Caco-2 (cell line): ENCODE measurements at regions not wholly inside any gene's neighbourhood (a gene's known extent, or its start where the extent isn't known, plus 50 kb on each side); places are given as distances from the start of the nearest gene placed in this dataset.
"Not testable (repeated sequence)": the region's sequence is repeated elsewhere in the genome, so short reads cannot be mapped to it uniquely, and the experiment has no call there.

Source experiments
- BruUV-seq: library from RNA; stranded (reverse); fragments of 400-500 nt; replicated peaks from 2 replicates; lab custom pipeline; 2021; lab: Mats Ljungman, UMichigan
- CTCF ChIA-PET: fragments of 300-600 bp; sonication (Branson Sonifier 250); formaldehyde crosslinking; loops from one replicate; lab custom pipeline; 2022; ENCODE audit warnings: antibody characterized with exemption; lab: Charles Lee
- POLR2A ChIA-PET: fragments of 300-600 bp; sonication (Branson Sonifier 250); formaldehyde crosslinking; loops from one replicate; lab custom pipeline; 2022; ENCODE audit warnings: antibody characterized with exemption; lab: Charles Lee
- DNase-seq, 2 experiments: peaks; one replicate each; pipeline versions ENCODE4 v3.0.0 to v3.0.0-alpha.2; 2020 to 2022
- H3K27me3 ChIP-seq: replicated peaks from 2 replicates; pipeline ENCODE4 v1.6.0; 2011; ENCODE audit warnings: low read length; ENCODE audit not compliant: control insufficient read depth, insufficient read depth
- H3K36me3 ChIP-seq: 2 replicates; pipeline ENCODE4 v1.5.1; 2011; ENCODE audit warnings: low read length; ENCODE audit not compliant: control insufficient read depth, insufficient read depth
- H3K4me1 ChIP-seq: fragments of 250-450 bp; sonication (Bioruptor Pico); 2 replicates; pipeline ENCODE4 v1.5.1; 2020; ENCODE audit warnings: mild to moderate bottlenecking
- H3K4me3 ChIP-seq: 2 replicates; pipeline ENCODE4 v1.5.1; 2011; ENCODE audit warnings: low read depth, mild to moderate bottlenecking, control low read depth, low read length
- H3K9me3 ChIP-seq: fragments of 250-450 bp; sonication (Bioruptor Pico); 2 replicates; pipeline ENCODE4 v1.5.1; 2020; ENCODE audit warnings: mild to moderate bottlenecking, moderate library complexity
- H3K27ac Mint-ChIP-seq: one replicate; pipeline ENCODE4 v1.8.0; 2022; ENCODE audit warnings: mixed read lengths; ENCODE audit not compliant: unreplicated experiment
- H3K27me3 Mint-ChIP-seq: one replicate; pipeline ENCODE4 v1.8.0; 2022; ENCODE audit warnings: mixed read lengths; ENCODE audit not compliant: insufficient read depth, unreplicated experiment
- H3K36me3 Mint-ChIP-seq: one replicate; pipeline ENCODE4 v1.8.0; 2022; ENCODE audit warnings: mild to moderate bottlenecking, mixed read lengths; ENCODE audit not compliant: insufficient read depth, unreplicated experiment
- H3K4me1 Mint-ChIP-seq: one replicate; pipeline ENCODE4 v1.8.0; 2022; ENCODE audit warnings: low read depth, mixed read lengths; ENCODE audit not compliant: unreplicated experiment
- H3K4me3 Mint-ChIP-seq: one replicate; pipeline ENCODE4 v1.8.0; 2022; ENCODE audit warnings: mild to moderate bottlenecking, moderate library complexity, mixed read lengths; ENCODE audit not compliant: unreplicated experiment
- H3K9me3 Mint-ChIP-seq: one replicate; pipeline ENCODE4 v1.8.0; 2022; ENCODE audit warnings: mixed read lengths; ENCODE audit not compliant: unreplicated experiment
- intact Hi-C: fragments of 100-400 bp; cut with micrococcal nuclease; formaldehyde crosslinking; loops from one replicate; pipeline ENCODE4 v1.10.0; 2022; ENCODE audit not compliant: unreplicated experiment
- TF ChIP-seq, protein P1 (sequence below), 2 experiments: fragments of 200-600 bp in 1 of 2; IDR thresholded peaks; 1 replicate in 1 of 2; 2 replicates in 1 of 2; pipeline versions ENCODE4 v1.5.1 to v1.8.0; 2011 to 2022; ENCODE audit warnings: antibody characterized with exemption in 1 of 2, control low read depth in 1 of 2, inconsistent platforms in 1 of 2, low read depth in 1 of 2, low read length in 1 of 2, mild to moderate bottlenecking in 1 of 2, moderate library complexity in 1 of 2; ENCODE audit not compliant: insufficient read depth in 1 of 2, severe bottlenecking in 1 of 2, unreplicated experiment in 1 of 2

DNA sequence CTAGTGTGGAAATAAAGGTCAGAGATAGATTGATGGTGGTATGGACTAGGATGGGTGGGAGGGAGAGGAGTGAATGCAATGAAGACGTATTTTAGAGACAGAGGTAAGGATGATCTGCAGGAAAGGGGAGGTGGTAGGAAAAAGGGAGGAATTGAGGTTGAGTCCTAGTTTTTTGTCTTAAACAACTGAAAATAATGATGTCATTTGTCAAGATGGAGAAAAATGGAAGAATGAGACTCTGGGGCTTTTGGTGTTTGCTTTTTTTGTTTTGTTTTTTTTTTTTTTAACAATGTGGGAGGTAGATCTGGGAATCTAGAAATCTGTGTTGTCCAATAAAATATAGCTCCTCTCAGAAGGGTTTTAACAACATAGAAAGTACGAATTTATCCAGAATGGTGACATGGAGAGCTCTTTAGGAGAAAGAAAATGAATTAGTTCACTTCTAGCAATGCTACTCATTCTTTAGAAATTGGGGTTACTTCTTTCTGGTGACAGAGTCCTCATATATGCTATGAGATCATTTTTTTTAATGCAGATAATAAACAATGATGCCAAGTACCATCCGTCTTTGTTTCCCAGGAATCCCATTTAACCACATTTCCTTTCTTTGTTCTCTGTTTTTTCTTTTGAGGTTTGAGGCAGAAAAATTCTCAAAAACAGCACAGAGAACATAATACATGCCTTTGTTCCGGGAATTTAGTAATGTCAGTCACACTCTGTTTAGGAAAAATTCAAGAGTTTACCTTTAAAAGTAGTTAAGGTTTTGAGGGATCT, 225.3 kb upstream of the COX10 start:
- no TSS peak for BruUV-seq
- Histone ChIP-seq H3K4me1 (no peaks in the 10 kb centered on the region), H3K27me3 (no peaks in the 10 kb centered on the region), H3K4me3 (no peak overlapping the region), H3K9me3 (no peaks in the 10 kb centered on the region), H3K36me3 (no peaks in the 10 kb centered on the region)
- intact Hi-C loops, result no loop called here
- TF ChIP-seq, protein P1, sequence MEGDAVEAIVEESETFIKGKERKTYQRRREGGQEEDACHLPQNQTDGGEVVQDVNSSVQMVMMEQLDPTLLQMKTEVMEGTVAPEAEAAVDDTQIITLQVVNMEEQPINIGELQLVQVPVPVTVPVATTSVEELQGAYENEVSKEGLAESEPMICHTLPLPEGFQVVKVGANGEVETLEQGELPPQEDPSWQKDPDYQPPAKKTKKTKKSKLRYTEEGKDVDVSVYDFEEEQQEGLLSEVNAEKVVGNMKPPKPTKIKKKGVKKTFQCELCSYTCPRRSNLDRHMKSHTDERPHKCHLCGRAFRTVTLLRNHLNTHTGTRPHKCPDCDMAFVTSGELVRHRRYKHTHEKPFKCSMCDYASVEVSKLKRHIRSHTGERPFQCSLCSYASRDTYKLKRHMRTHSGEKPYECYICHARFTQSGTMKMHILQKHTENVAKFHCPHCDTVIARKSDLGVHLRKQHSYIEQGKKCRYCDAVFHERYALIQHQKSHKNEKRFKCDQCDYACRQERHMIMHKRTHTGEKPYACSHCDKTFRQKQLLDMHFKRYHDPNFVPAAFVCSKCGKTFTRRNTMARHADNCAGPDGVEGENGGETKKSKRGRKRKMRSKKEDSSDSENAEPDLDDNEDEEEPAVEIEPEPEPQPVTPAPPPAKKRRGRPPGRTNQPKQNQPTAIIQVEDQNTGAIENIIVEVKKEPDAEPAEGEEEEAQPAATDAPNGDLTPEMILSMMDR (IDR thresholded peaks at IDR 0.05; ENCODE audit: insufficient read depth in 1 of 2, low read depth in 1 of 2, low read length in 1 of 2, severe bottlenecking in 1 of 2, unreplicated experiment in 1 of 2), result no peak
- ChIA-PET CTCF (interaction anchor here (0.6 kb wide), 1 partner anchor 234 kb away, joined by 6 read pairs; no protein-coding TSS in a partner anchor), POLR2A (no interaction called here)
- H3K9me3 Mint-ChIP-seq, result no peaks in the 10 kb centered on the region
- H3K4me1 Mint-ChIP-seq, result no peaks in the 10 kb centered on the region
- H3K27ac Mint-ChIP-seq, result no peak overlapping the region
- H3K36me3 Mint-ChIP-seq, result no peaks in the 10 kb centered on the region
- no peak for DNase-seq
- no peak overlapping the region for H3K4me3 Mint-ChIP-seq
- H3K27me3 Mint-ChIP-seq, result no peaks in the 10 kb centered on the region

DNA sequence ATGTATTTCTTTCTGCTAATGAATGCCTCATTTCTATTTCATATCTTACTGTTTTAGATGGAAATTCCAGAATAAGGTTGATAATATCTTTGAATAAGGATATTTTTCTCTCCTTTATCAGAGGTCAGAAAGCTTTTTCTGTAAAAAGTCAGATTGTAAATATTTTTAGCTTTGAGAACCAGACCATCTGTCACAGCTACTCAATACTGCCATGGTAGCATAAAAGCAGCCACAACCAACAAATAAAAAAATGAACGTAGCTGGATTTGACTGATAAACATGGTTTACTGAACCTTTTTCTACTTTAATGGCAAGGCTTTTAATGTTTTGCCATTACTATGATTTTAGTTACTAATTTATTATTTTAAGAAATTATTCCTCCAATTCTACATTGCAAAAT, 217.4 kb upstream of the COX10 start:
- TF ChIP-seq, protein P1 (IDR thresholded peaks at IDR 0.05; ENCODE audit: insufficient read depth in 1 of 2, low read depth in 1 of 2, low read length in 1 of 2, severe bottlenecking in 1 of 2, unreplicated experiment in 1 of 2), result no peak
- no peaks in the 10 kb centered on the region for H3K4me1 ChIP-seq
- Mint-ChIP-seq H3K27ac (no peak overlapping the region), H3K4me3 (no peak overlapping the region), H3K36me3 (no peaks in the 10 kb centered on the region), H3K27me3 (no peaks in the 10 kb centered on the region), H3K4me1 (no peaks in the 10 kb centered on the region), H3K9me3 (peaks cover 7% of the 10 kb centered on the region)
- no peaks in the 10 kb centered on the region for H3K27me3 ChIP-seq
- ChIA-PET CTCF (no interaction called here), POLR2A (no interaction called here)
- intact Hi-C loops, result no loop called here
- H3K9me3 ChIP-seq, result no peaks in the 10 kb centered on the region
- DNase-seq, result no peak
- BruUV-seq, result no TSS peak
- no peak overlapping the region for H3K4me3 ChIP-seq
- no peaks in the 10 kb centered on the region for H3K36me3 ChIP-seq

DNA sequence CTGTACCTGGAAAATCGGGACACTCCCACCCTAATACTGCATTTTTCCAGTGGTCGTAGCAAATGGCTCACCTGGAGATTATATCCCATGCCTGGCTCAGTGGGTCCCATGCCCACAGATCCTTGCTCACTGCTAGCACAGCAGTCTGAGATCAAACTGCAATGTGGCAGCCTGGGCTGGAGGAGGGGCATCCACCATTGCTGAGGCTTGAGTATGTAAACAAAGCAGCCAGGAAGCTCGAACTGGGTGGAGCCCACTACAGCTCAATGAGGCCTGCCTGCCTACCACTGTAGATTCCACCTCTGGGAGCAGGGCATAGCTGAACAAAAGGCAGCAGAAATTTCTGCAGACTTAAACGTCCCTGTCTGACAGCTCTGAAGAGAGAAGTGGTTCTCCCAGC, 213.6 kb upstream of the COX10 start:
- BruUV-seq, H3K9me3 ChIP-seq, H3K4me3 ChIP-seq, H3K27me3 ChIP-seq, POLR2A ChIA-PET, H3K27me3 Mint-ChIP-seq, DNase-seq, H3K9me3 Mint-ChIP-seq, H3K4me1 ChIP-seq, H3K36me3 ChIP-seq, H3K4me3 Mint-ChIP-seq, intact Hi-C loops, H3K27ac Mint-ChIP-seq, H3K36me3 Mint-ChIP-seq, CTCF ChIA-PET, H3K4me1 Mint-ChIP-seq: not testable (repeated sequence)
